HepG2 (cell line): ENCODE measurements at regions not wholly inside any gene's neighbourhood (a gene's known extent, or its start where the extent isn't known, plus 50 kb on each side); places are given as distances from the start of the nearest gene placed in this dataset.

Source experiments
- ATAC-seq: fragments of 200-7000 bp; cut with Tn5 transposase; 3 replicates; pipeline ENCODE4 v1.9.1; 2020; ENCODE audit warnings: mild to moderate bottlenecking, moderate library complexity
- BruUV-seq: library from RNA; stranded (reverse); fragments of 400-500 nt; replicated peaks from 2 replicates; lab custom pipeline; 2021; lab: Mats Ljungman, UMichigan
- CTCF ChIA-PET: fragments of 300-600 bp; formaldehyde crosslinking; extraction: SDS; loops from one replicate; lab custom pipeline; 2021; ENCODE audit warnings: low total read pairs, inconsistent platforms, low intra/inter-chr PET ratio; lab: Yijun Ruan, JAX
- POLR2A ChIA-PET: fragments of 350-600 bp; sonication (Branson Sonifier 250); formaldehyde crosslinking; loops from one replicate; lab custom pipeline; 2020; ENCODE audit warnings: antibody characterized with exemption, inconsistent platforms; lab: Yijun Ruan, JAX
- DNase-seq: peaks from one replicate; pipeline ENCODE4 v3.0.0-alpha.2; 2015; ENCODE audit warnings: low spot score
- FAIRE-seq: peaks from 3 replicates; lab custom pipeline; 2011; peaks lifted over from hg19 to GRCh38; lab: Jason Lieb, UNC
- H2AFZ ChIP-seq: one replicate; pipeline ENCODE4 v1.6.1; 2011; ENCODE audit warnings: low read length, inconsistent platforms
- H3K27ac ChIP-seq: fragments of 300-600 bp; 3 replicates; pipeline ENCODE4 v1.8.0; 2011; ENCODE audit warnings: mixed run types, mild to moderate bottlenecking, mixed read lengths, low read length, inconsistent platforms; ENCODE audit not compliant: insufficient read depth; ENCODE audit errors: extremely low read length
- H3K27me3 ChIP-seq, 2 experiments: fragments of 200-600 bp in 1 of 2; 2 replicates in 1 of 2; 3 replicates in 1 of 2; pipeline versions ENCODE4 v1.6.0 to v1.8.0; 2011; ENCODE audit warnings: low read length in 2 of 2, mild to moderate bottlenecking in 2 of 2, moderate library complexity in 2 of 2, inconsistent platforms in 1 of 2; ENCODE audit not compliant: insufficient read depth in 2 of 2, control insufficient read depth in 1 of 2
- H3K36me3 ChIP-seq, 2 experiments: fragments of 200-600 bp in 1 of 2; replicated peaks in 1 of 2; 2 replicates in 1 of 2; 3 replicates in 1 of 2; pipeline versions ENCODE4 v1.5.1 to v1.8.0; 2011; ENCODE audit warnings: low read length in 2 of 2, inconsistent platforms in 1 of 2; ENCODE audit not compliant: insufficient read depth in 2 of 2, control insufficient read depth in 1 of 2
- H3K4me1 ChIP-seq: 2 replicates; pipeline ENCODE4 v1.5.1; 2012; ENCODE audit warnings: low read length, inconsistent platforms; ENCODE audit not compliant: insufficient read depth
- H3K4me2 ChIP-seq: 2 replicates; pipeline ENCODE4 v1.6.0; 2011; ENCODE audit warnings: low read depth, low read length, inconsistent platforms
- H3K4me3 ChIP-seq, 3 experiments: fragments of 200-600 bp in 1 of 3; sonication (generic), shearing (Covaris generic) in 1 of 3; replicated peaks in 1 of 3; 2 replicates each; pipeline ENCODE4 v1.5.1; 2011 to 2016; ENCODE audit warnings: low read length in 3 of 3, inconsistent platforms in 2 of 3, low read depth in 2 of 3, mild to moderate bottlenecking in 2 of 3, control low read depth in 1 of 3, mixed read lengths in 1 of 3; ENCODE audit not compliant: insufficient read depth in 1 of 3
- H3K79me2 ChIP-seq: one replicate; pipeline ENCODE4 v1.6.1; 2011; ENCODE audit warnings: low read length, inconsistent platforms; ENCODE audit not compliant: insufficient read depth
- H3K9ac ChIP-seq: 2 replicates; pipeline ENCODE4 v1.6.0; 2011; ENCODE audit warnings: mild to moderate bottlenecking, low read depth, low read length, inconsistent platforms; ENCODE audit not compliant: insufficient read depth
- H3K9me3 ChIP-seq: 2 replicates; pipeline ENCODE4 v1.5.1; 2012; ENCODE audit warnings: mild to moderate bottlenecking, low read length
- H4K20me1 ChIP-seq: 2 replicates; pipeline ENCODE4 v1.6.0; 2011; ENCODE audit warnings: inconsistent platforms, mild to moderate bottlenecking, low read length, moderate library complexity; ENCODE audit not compliant: insufficient read depth
- ATAD3A ChIP-seq: sonication (generic); formaldehyde crosslinking; IDR thresholded peaks from 2 replicates; pipeline ENCODE4 v1.4.0; 2020; ENCODE audit warnings: missing genetic modification reagents
- JUN ChIP-seq: sonication (generic); formaldehyde crosslinking; IDR thresholded peaks from 2 replicates; pipeline ENCODE4 v1.4.0; 2020; ENCODE audit warnings: mild to moderate bottlenecking, missing genetic modification reagents
- MAF1 ChIP-seq: sonication (generic); formaldehyde crosslinking; IDR thresholded peaks from 2 replicates; pipeline ENCODE4 v1.5.0; 2020; ENCODE audit warnings: missing genetic modification reagents, borderline replicate concordance
- MED13 ChIP-seq: sonication (generic); formaldehyde crosslinking; IDR thresholded peaks from 2 replicates; pipeline ENCODE4 v1.5.0; 2020; ENCODE audit warnings: missing genetic modification reagents
- ZNF367 ChIP-seq: sonication (generic); formaldehyde crosslinking; IDR thresholded peaks from 2 replicates; pipeline ENCODE4 v1.4.0; 2020; ENCODE audit warnings: missing genetic modification reagents, borderline replicate concordance
- ZNF446 ChIP-seq: sonication (generic); formaldehyde crosslinking; IDR thresholded peaks from 2 replicates; pipeline ENCODE4 v1.5.0; 2020; ENCODE audit warnings: mild to moderate bottlenecking, missing genetic modification reagents
- WGBS: methylation state at CpG from one replicate; pipeline ENCODE4 v1.1.6; 2017; ENCODE audit warnings: low lambda C conversion rate; 5-methylcytosine and 5-hydroxymethylcytosine counted together
- in situ Hi-C: cut with HindIII; loops from 2 replicates; pipeline ENCODE4 v1.10.0; 2017; ENCODE audit warnings: low pct_unique_long_range_greater_than_20kb; ENCODE audit not compliant: extremely low pct_ligation_motif_present
- intact Hi-C: fragments of 100-400 bp; cut with micrococcal nuclease; formaldehyde crosslinking; loops from one replicate; pipeline ENCODE4 v1.10.0; 2022; ENCODE audit not compliant: unreplicated experiment
- TF ChIP-seq, protein P1 (sequence below): sonication (generic); formaldehyde crosslinking; IDR thresholded peaks from 2 replicates; pipeline ENCODE4 v1.5.1; 2020; ENCODE audit warnings: mild to moderate bottlenecking, missing genetic modification reagents, moderate library complexity
- TF ChIP-seq, protein P2 (sequence below): sonication (generic); formaldehyde crosslinking; IDR thresholded peaks from 2 replicates; pipeline ENCODE4 v1.5.0; 2020; ENCODE audit warnings: missing genetic modification reagents
- TF ChIP-seq, protein P3 (sequence below): sonication (generic); formaldehyde crosslinking; IDR thresholded peaks from 2 replicates; pipeline ENCODE4 v1.4.0; 2020; ENCODE audit warnings: mild to moderate bottlenecking, missing genetic modification reagents
- TF ChIP-seq, protein P4 (sequence below): sonication (generic); formaldehyde crosslinking; IDR thresholded peaks from 2 replicates; pipeline ENCODE4 v1.9.0; 2022; ENCODE audit warnings: missing genetic modification reagents, mild to moderate bottlenecking, borderline replicate concordance
- TF ChIP-seq, protein P5 (sequence below): fragments of 450-650 bp; IDR thresholded peaks from 2 replicates; pipeline ENCODE4 v1.6.1; 2017; ENCODE audit warnings: mild to moderate bottlenecking
- TF ChIP-seq, protein P6 (sequence below): sonication (generic); formaldehyde crosslinking; IDR thresholded peaks from 2 replicates; pipeline ENCODE4 v1.8.1; 2023; ENCODE audit warnings: mild to moderate bottlenecking, missing genetic modification reagents, borderline replicate concordance

DNA sequence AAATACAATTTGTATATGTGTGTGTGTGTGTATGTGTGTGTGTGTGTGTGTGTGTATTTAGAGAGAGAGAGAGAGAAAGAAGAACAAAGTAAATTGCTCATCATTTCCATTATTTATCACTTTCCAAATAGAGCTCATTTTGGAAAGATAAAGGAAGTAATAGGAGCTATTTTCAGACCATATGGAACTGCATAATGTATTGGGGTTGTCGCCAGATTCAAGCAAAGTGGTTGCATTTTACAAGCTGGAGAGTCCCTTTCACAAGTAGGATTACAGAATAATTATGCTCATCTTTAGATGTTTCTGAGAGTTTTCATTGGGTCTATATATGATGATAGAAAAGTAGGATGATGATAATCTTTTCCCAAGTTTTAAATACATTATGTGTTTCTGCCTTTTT is 842.7 kb upstream of the SLC10A2 start:
- intact Hi-C loops, result no loop called here
- ATAC-seq, result no peak
- Histone ChIP-seq H3K27ac (no peak overlapping the region), H3K79me2 (no peaks in the 10 kb centered on the region), H3K36me3 (no peaks in the 10 kb centered on the region), H3K27me3 (no peaks in the 10 kb centered on the region; a peak in 1 of 5 replicates), H3K4me2 (no peak overlapping the region), H3K9ac (no peak overlapping the region), H3K9me3 (peaks cover 29% of the 10 kb centered on the region), H3K4me1 (no peaks in the 10 kb centered on the region), H2AFZ (no peak overlapping the region), H3K4me3 (no peak overlapping the region), H4K20me1 (no peaks in the 10 kb centered on the region)
- in situ Hi-C loops, result no loop called here
- POLR2A ChIA-PET, result no interaction called here
- CTCF ChIA-PET, result no interaction called here
- BruUV-seq, result no TSS peak
- FAIRE-seq, result no peak
- 0% methylated on average over 1 of the region's 1 CpG for WGBS
- no peak for DNase-seq
- TF ChIP-seq, protein P1, sequence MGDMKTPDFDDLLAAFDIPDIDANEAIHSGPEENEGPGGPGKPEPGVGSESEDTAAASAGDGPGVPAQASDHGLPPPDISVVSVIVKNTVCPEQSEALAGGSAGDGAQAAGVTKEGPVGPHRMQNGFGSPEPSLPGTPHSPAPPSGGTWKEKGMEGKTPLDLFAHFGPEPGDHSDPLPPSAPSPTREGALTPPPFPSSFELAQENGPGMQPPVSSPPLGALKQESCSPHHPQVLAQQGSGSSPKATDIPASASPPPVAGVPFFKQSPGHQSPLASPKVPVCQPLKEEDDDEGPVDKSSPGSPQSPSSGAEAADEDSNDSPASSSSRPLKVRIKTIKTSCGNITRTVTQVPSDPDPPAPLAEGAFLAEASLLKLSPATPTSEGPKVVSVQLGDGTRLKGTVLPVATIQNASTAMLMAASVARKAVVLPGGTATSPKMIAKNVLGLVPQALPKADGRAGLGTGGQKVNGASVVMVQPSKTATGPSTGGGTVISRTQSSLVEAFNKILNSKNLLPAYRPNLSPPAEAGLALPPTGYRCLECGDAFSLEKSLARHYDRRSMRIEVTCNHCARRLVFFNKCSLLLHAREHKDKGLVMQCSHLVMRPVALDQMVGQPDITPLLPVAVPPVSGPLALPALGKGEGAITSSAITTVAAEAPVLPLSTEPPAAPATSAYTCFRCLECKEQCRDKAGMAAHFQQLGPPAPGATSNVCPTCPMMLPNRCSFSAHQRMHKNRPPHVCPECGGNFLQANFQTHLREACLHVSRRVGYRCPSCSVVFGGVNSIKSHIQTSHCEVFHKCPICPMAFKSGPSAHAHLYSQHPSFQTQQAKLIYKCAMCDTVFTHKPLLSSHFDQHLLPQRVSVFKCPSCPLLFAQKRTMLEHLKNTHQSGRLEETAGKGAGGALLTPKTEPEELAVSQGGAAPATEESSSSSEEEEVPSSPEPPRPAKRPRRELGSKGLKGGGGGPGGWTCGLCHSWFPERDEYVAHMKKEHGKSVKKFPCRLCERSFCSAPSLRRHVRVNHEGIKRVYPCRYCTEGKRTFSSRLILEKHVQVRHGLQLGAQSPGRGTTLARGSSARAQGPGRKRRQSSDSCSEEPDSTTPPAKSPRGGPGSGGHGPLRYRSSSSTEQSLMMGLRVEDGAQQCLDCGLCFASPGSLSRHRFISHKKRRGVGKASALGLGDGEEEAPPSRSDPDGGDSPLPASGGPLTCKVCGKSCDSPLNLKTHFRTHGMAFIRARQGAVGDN (CRISPR knock-in tag), result no peak
- TF ChIP-seq ZNF446 (CRISPR knock-in tag), result no peak
- no peak for TF ChIP-seq ATAD3A (CRISPR knock-in tag)
- TF ChIP-seq, protein P2, sequence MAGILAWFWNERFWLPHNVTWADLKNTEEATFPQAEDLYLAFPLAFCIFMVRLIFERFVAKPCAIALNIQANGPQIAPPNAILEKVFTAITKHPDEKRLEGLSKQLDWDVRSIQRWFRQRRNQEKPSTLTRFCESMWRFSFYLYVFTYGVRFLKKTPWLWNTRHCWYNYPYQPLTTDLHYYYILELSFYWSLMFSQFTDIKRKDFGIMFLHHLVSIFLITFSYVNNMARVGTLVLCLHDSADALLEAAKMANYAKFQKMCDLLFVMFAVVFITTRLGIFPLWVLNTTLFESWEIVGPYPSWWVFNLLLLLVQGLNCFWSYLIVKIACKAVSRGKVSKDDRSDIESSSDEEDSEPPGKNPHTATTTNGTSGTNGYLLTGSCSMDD (CRISPR knock-in tag), result no peak
- TF ChIP-seq, protein P3, sequence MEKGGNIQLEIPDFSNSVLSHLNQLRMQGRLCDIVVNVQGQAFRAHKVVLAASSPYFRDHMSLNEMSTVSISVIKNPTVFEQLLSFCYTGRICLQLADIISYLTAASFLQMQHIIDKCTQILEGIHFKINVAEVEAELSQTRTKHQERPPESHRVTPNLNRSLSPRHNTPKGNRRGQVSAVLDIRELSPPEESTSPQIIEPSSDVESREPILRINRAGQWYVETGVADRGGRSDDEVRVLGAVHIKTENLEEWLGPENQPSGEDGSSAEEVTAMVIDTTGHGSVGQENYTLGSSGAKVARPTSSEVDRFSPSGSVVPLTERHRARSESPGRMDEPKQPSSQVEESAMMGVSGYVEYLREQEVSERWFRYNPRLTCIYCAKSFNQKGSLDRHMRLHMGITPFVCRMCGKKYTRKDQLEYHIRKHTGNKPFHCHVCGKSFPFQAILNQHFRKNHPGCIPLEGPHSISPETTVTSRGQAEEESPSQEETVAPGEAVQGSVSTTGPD, result no peak
- no peak for TF ChIP-seq MED13 (CRISPR knock-in tag)
- TF ChIP-seq, protein P4, sequence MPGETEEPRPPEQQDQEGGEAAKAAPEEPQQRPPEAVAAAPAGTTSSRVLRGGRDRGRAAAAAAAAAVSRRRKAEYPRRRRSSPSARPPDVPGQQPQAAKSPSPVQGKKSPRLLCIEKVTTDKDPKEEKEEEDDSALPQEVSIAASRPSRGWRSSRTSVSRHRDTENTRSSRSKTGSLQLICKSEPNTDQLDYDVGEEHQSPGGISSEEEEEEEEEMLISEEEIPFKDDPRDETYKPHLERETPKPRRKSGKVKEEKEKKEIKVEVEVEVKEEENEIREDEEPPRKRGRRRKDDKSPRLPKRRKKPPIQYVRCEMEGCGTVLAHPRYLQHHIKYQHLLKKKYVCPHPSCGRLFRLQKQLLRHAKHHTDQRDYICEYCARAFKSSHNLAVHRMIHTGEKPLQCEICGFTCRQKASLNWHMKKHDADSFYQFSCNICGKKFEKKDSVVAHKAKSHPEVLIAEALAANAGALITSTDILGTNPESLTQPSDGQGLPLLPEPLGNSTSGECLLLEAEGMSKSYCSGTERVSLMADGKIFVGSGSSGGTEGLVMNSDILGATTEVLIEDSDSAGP, result no peak
- TF ChIP-seq MAF1 (CRISPR knock-in tag), result no peak
- no peak for TF ChIP-seq JUN (CRISPR knock-in tag)
- TF ChIP-seq, protein P5, sequence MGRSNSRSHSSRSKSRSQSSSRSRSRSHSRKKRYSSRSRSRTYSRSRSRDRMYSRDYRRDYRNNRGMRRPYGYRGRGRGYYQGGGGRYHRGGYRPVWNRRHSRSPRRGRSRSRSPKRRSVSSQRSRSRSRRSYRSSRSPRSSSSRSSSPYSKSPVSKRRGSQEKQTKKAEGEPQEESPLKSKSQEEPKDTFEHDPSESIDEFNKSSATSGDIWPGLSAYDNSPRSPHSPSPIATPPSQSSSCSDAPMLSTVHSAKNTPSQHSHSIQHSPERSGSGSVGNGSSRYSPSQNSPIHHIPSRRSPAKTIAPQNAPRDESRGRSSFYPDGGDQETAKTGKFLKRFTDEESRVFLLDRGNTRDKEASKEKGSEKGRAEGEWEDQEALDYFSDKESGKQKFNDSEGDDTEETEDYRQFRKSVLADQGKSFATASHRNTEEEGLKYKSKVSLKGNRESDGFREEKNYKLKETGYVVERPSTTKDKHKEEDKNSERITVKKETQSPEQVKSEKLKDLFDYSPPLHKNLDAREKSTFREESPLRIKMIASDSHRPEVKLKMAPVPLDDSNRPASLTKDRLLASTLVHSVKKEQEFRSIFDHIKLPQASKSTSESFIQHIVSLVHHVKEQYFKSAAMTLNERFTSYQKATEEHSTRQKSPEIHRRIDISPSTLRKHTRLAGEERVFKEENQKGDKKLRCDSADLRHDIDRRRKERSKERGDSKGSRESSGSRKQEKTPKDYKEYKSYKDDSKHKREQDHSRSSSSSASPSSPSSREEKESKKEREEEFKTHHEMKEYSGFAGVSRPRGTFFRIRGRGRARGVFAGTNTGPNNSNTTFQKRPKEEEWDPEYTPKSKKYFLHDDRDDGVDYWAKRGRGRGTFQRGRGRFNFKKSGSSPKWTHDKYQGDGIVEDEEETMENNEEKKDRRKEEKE, result no peak
- TF ChIP-seq, protein P6, sequence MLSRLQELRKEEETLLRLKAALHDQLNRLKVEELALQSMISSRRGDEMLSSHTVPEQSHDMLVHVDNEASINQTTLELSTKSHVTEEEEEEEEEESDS (CRISPR knock-in tag), result no peak
- TF ChIP-seq ZNF367 (CRISPR knock-in tag), result no peak
